Upper lobe of left lung (tissue), 4 donors: ENCODE measurements at regions not wholly inside any gene's neighbourhood (a gene's known extent, or its start where the extent isn't known, plus 50 kb on each side); places are given as distances from the start of the nearest gene placed in this dataset.

ENCODE experiments used
- POLR2A ChIP-seq, 4 donors: fragments of 450-650 bp; IDR thresholded peaks; one replicate each; pipeline ENCODE4 v1.5.1; 2016 to 2017; ENCODE audit warnings: antibody characterized with exemption in 4 of 4, mild to moderate bottlenecking in 2 of 4
- POLR2AphosphoS5 ChIP-seq, 2 donors: sonication (generic); formaldehyde crosslinking; IDR thresholded peaks; one replicate each; pipeline ENCODE4 v1.5.1; 2017; ENCODE audit warnings: antibody characterized with exemption in 2 of 2
- TF ChIP-seq, protein P1 (sequence below), 6 experiments: fragments of 450-650 bp in 4 of 6; fragments of 200-600 bp in 2 of 6; sonication (generic) in 2 of 6; IDR thresholded peaks; one replicate each; pipeline ENCODE4 v1.5.1; 2016 to 2019; ENCODE audit warnings: antibody characterized with exemption in 6 of 6

DNA sequence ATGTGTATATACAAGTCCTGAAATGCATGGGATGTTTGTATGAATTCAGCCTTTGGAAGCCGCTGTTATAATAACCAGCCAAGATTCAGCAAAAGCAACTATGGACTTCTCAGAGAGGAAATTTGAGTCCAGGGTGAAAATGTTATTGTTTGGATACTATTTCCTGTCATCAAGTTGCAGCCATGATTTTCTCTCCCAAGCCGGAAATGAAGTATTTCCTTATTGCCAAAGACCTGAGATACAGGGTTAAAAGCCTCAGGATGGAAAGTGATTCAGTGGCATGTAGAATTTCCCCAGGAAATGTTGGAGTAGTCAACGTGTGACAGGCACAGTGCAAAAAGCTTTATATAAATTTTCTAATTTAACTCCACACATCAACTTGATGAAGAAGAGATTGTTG is 133.9 kb downstream of the IRS2 start:
- TF ChIP-seq, protein P1, sequence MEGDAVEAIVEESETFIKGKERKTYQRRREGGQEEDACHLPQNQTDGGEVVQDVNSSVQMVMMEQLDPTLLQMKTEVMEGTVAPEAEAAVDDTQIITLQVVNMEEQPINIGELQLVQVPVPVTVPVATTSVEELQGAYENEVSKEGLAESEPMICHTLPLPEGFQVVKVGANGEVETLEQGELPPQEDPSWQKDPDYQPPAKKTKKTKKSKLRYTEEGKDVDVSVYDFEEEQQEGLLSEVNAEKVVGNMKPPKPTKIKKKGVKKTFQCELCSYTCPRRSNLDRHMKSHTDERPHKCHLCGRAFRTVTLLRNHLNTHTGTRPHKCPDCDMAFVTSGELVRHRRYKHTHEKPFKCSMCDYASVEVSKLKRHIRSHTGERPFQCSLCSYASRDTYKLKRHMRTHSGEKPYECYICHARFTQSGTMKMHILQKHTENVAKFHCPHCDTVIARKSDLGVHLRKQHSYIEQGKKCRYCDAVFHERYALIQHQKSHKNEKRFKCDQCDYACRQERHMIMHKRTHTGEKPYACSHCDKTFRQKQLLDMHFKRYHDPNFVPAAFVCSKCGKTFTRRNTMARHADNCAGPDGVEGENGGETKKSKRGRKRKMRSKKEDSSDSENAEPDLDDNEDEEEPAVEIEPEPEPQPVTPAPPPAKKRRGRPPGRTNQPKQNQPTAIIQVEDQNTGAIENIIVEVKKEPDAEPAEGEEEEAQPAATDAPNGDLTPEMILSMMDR (IDR thresholded peaks at IDR 0.05) = no peak
- TF ChIP-seq POLR2A (IDR thresholded peaks at IDR 0.05) (no peak), POLR2AphosphoS5 (IDR thresholded peaks at IDR 0.05) (no peak)
